CD4-positive, alpha-beta T cell treated with Interleukin-6 at 100 ng/mL for 8 hours (primary cell): ENCODE measurements at regions not wholly inside any gene's neighbourhood (a gene's known extent, or its start where the extent isn't known, plus 50 kb on each side); places are given as distances from the start of the nearest gene placed in this dataset.

Source experiments
- DNase-seq: peaks from one replicate; pipeline ENCODE4 v3.0.0-alpha.2; 2020; ENCODE audit warnings: mixed read lengths, low spot score

GRCh38 chr6:1029141-1029540 lies 282.8 kb upstream of the FOXQ1 start:
- no peak for DNase-seq

GRCh38 chr6:1028723-1029122 lies 283.2 kb upstream of the FOXQ1 start:
- no peak for DNase-seq

GRCh38 chr6:1027795-1028569 lies 283.9 kb upstream of the FOXQ1 start:
- DNase-seq, result no peak

- DNase-seq, result no peak
These were observed 284.6 kb upstream of the FOXQ1 start for GRCh38 chr6:1027109-1027794.

- DNase-seq, result no peak
These were observed 286.1 kb upstream of the FOXQ1 start for GRCh38 chr6:1025821-1026220.

- DNase-seq, result no peak
These were observed 287.3 kb upstream of the FOXQ1 start for GRCh38 chr6:1024587-1024986.

- no peak for DNase-seq
These were observed 287.7 kb upstream of the FOXQ1 start for GRCh38 chr6:1024161-1024560.

- DNase-seq, result no peak
These were observed 288.7 kb upstream of the FOXQ1 start for GRCh38 chr6:1023229-1023628.

- no peak for DNase-seq
These were observed 289.2 kb upstream of the FOXQ1 start for GRCh38 chr6:1022719-1023118.

GRCh38 chr6:1020837-1021236 lies 291.1 kb upstream of the FOXQ1 start:
- DNase-seq, result no peak

GRCh38 chr6:1020133-1020532 lies 291.8 kb upstream of the FOXQ1 start:
- DNase-seq, result no peak

GRCh38 chr6:1018041-1018440 lies 293.9 kb upstream of the FOXQ1 start:
- DNase-seq, result no peak

- DNase-seq, result no peak
These were observed 295.3 kb upstream of the FOXQ1 start for GRCh38 chr6:1016329-1017302.

- DNase-seq, result no peak
These were observed 296.1 kb upstream of the FOXQ1 start for GRCh38 chr6:1015825-1016224.

GRCh38 chr6:1014431-1014807 lies 297.5 kb upstream of the FOXQ1 start:
- DNase-seq, result no peak

- no peak for DNase-seq
These were observed 298.1 kb upstream of the FOXQ1 start for GRCh38 chr6:1013656-1014430.

- no peak for DNase-seq
These were observed 302.8 kb upstream of the FOXQ1 start for GRCh38 chr6:1009103-1009502.

GRCh38 chr6:1007159-1007558 lies 304.7 kb upstream of the FOXQ1 start:
- DNase-seq, result no peak

GRCh38 chr6:1004885-1005630 lies 306.8 kb upstream of the FOXQ1 start:
- no peak for DNase-seq

- DNase-seq, result no peak
These were observed 308.3 kb upstream of the FOXQ1 start for GRCh38 chr6:1003394-1004160.
